Left lung (tissue), 4 donors: ENCODE measurements at regions not wholly inside any gene's neighbourhood (a gene's known extent, or its start where the extent isn't known, plus 50 kb on each side); places are given as distances from the start of the nearest gene placed in this dataset.
A peak's percentile ranks its signal among the peaks of the same experiment; 100 is the strongest.

Source experiments
- ATAC-seq: fragments of 200-7000 bp; cut with Tn5 transposase; one replicate; pipeline ENCODE4 v1.9.1; 2020; ENCODE audit warnings: moderate library complexity
- DNase-seq, 4 donors: peaks; one replicate each; pipeline ENCODE4 v3.0.0-alpha.2; 2013 to 2020
- H3K27ac ChIP-seq, 2 donors: fragments of 200-600 bp; sonication (generic) in 1 of 2; one replicate each; pipeline versions ENCODE4 v1.5.0 to v1.8.0; 2020 to 2021
- H3K27me3 ChIP-seq, 2 donors: fragments of 200-600 bp; sonication (generic) in 1 of 2; one replicate each; pipeline versions ENCODE4 v1.5.0 to v1.8.0; 2020 to 2021
- H3K36me3 ChIP-seq, 2 donors: fragments of 200-600 bp; sonication (generic) in 1 of 2; one replicate each; pipeline versions ENCODE4 v1.5.0 to v1.8.0; 2020 to 2021
- H3K4me1 ChIP-seq, 2 donors: fragments of 200-600 bp; one replicate each; pipeline ENCODE4 v1.8.0; 2021
- H3K4me3 ChIP-seq, 2 donors: fragments of 200-600 bp; sonication (generic) in 1 of 2; one replicate each; pipeline versions ENCODE4 v1.5.0 to v1.8.0; 2020 to 2021; ENCODE audit warnings: mild to moderate bottlenecking in 1 of 2
- H3K9me3 ChIP-seq, 2 donors: fragments of 200-600 bp; sonication (generic) in 1 of 2; one replicate each; pipeline versions ENCODE4 v1.5.0 to v1.8.0; 2020 to 2021
- intact Hi-C, 2 donors: fragments of 100-400 bp; cut with DNase I; formaldehyde crosslinking; loops; one replicate each; pipeline versions ENCODE4 v1.11.2 to v1.14.2; 2022
- TF ChIP-seq, protein P1 (sequence below), 2 donors: fragments of 200-600 bp; sonication (generic) in 1 of 2; IDR thresholded peaks; one replicate each; pipeline versions ENCODE4 v1.5.0 to v1.8.0; 2021; ENCODE audit warnings: antibody characterized with exemption in 2 of 2
- donor health status: DM: no; HTN: yes; CAD: no.
- donor health status: DM: no; HTN: no; CAD: no.

DNA sequence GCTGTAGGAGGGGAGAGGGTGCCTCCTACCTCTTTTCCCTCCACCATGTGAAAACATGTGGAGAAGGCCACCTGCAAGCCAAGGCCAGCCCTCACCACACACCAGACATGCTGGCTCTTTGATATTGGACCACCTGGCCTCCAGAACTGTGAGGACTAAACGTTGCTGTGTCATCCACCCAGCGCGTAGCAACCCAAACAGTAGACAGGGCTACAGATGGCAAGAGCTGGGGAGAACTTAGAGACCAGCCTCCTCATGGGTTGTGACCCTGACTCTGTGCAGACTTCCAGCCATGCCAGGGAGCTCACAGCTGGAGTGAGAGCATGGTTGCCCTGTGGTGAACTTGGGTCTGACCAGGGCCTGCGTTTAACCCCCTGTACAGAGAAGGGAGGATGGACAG is 195.9 kb upstream of the CST7 start:
- Histone ChIP-seq H3K4me3 (no peak overlapping the region), H3K4me1 (no peaks in the 10 kb centered on the region), H3K9me3 (no peaks in the 10 kb centered on the region), H3K27ac (no peak overlapping the region), H3K27me3 (peaks cover 0 to 3% of the 10 kb centered on the region in 2 donors), H3K36me3 (no peaks in the 10 kb centered on the region)
- DNase-seq = no peak
- TF ChIP-seq, protein P1, sequence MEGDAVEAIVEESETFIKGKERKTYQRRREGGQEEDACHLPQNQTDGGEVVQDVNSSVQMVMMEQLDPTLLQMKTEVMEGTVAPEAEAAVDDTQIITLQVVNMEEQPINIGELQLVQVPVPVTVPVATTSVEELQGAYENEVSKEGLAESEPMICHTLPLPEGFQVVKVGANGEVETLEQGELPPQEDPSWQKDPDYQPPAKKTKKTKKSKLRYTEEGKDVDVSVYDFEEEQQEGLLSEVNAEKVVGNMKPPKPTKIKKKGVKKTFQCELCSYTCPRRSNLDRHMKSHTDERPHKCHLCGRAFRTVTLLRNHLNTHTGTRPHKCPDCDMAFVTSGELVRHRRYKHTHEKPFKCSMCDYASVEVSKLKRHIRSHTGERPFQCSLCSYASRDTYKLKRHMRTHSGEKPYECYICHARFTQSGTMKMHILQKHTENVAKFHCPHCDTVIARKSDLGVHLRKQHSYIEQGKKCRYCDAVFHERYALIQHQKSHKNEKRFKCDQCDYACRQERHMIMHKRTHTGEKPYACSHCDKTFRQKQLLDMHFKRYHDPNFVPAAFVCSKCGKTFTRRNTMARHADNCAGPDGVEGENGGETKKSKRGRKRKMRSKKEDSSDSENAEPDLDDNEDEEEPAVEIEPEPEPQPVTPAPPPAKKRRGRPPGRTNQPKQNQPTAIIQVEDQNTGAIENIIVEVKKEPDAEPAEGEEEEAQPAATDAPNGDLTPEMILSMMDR (IDR thresholded peaks at IDR 0.05) = no peak
- intact Hi-C loops = no loop called here
- no peak for ATAC-seq

DNA sequence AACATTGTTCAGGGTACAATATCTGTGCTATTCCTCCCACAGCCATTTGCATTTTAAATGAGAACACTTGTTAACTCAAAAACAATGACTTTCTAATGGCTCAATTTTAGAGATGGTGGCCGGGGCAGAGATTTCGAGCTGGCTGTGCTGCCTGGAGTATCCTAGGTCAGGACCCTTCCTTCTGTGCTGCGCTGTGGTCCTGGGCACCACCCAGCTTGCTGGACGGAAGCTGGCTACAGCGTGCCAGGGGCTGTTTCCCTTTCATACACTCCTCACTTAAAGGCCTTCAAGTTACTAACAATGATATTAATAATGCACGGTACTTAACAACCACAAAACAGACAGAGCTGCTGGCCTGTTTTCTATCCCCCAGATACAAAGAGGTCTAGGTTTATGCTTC is 194.4 kb upstream of the CST7 start:
- Histone ChIP-seq H3K4me1 (no peaks in the 10 kb centered on the region), H3K4me3 (no peak overlapping the region), H3K9me3 (no peaks in the 10 kb centered on the region), H3K27me3 (no peaks in the 10 kb centered on the region), H3K36me3 (no peaks in the 10 kb centered on the region), H3K27ac (no peak overlapping the region)
- no peak for ATAC-seq
- no peak for DNase-seq
- TF ChIP-seq, protein P1 (IDR thresholded peaks at IDR 0.05) = no peak
- intact Hi-C loops = no loop called here

DNA sequence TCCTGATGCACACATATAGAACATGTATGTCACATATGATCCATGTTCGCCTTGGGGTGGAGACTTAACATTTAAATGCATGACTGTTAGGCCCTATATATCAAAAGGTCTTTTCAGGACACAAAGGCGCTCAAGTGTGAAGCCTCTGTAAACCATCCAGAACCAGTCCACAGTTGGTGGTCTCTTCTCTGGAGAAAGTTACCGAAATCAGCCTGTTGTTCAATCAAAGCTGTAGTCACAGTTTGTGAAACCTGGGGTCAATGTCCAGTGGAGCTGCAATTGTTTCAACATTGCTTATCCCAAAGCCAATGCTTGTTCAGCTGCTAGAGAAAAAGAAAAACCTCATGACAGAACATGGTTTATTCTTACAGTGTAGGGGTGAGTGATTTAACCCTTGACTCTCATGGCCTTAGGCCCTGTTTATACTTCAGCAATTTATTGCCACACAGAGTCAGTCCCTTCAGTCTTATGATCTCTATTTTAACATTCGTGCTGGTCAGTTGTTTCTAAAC is 193.6 kb upstream of the CST7 start:
- Histone ChIP-seq H3K27ac (no peak overlapping the region), H3K4me1 (no peaks in the 10 kb centered on the region), H3K4me3 (no peak overlapping the region), H3K9me3 (peaks cover 0 to under 1% of the 10 kb centered on the region in 2 donors), H3K36me3 (no peaks in the 10 kb centered on the region), H3K27me3 (no peaks in the 10 kb centered on the region)
- no peak for DNase-seq
- intact Hi-C loops = no loop called here
- ATAC-seq = peak; percentile 42
- TF ChIP-seq, protein P1 (IDR thresholded peaks at IDR 0.05) = no peak

DNA sequence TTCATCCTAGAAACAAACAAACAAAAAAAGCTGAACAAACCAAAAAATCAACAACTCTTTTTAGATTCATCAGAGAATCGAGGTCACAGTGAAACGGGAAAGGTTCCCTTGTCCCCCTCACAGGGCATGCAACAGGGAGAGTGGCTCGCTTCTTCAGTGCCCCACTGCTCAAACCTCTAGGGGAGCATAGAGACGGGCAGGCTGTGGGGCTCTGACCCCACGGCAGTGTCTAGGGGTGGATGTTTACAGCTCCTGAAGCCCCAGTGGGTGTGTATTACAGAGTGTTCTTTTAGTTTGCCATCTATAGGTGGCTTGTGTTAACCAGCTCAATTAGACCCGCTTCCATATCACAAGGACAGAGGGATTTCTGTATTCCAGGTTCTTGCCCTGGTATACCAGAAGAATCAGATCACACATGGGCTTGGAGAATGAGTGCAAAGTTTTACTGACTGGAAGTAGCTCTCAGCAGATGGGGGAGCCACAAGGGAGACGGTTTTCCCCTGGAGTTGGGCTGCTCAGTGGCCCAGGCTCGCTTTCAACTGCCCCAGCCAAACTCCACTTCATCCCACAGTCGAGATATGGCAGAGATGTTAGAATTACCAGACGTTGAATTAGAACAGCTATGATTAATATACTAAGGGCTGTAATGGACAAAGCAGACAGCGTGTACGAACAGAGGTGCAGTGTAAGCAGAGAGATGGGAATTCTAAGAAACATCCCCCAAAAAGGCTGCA is 192.6 kb upstream of the CST7 start:
- H3K36me3 ChIP-seq = no peaks in the 10 kb centered on the region
- peaks cover 0 to 3% of the 10 kb centered on the region in 2 donors for H3K9me3 ChIP-seq
- H3K27ac ChIP-seq = no peak overlapping the region
- DNase-seq (no peak), ATAC-seq (no peak)
- H3K4me1 ChIP-seq = no peaks in the 10 kb centered on the region
- TF ChIP-seq, protein P1 (IDR thresholded peaks at IDR 0.05) = no peak
- no peak overlapping the region for H3K4me3 ChIP-seq
- intact Hi-C loops = no loop called here
- H3K27me3 ChIP-seq = no peaks in the 10 kb centered on the region

DNA sequence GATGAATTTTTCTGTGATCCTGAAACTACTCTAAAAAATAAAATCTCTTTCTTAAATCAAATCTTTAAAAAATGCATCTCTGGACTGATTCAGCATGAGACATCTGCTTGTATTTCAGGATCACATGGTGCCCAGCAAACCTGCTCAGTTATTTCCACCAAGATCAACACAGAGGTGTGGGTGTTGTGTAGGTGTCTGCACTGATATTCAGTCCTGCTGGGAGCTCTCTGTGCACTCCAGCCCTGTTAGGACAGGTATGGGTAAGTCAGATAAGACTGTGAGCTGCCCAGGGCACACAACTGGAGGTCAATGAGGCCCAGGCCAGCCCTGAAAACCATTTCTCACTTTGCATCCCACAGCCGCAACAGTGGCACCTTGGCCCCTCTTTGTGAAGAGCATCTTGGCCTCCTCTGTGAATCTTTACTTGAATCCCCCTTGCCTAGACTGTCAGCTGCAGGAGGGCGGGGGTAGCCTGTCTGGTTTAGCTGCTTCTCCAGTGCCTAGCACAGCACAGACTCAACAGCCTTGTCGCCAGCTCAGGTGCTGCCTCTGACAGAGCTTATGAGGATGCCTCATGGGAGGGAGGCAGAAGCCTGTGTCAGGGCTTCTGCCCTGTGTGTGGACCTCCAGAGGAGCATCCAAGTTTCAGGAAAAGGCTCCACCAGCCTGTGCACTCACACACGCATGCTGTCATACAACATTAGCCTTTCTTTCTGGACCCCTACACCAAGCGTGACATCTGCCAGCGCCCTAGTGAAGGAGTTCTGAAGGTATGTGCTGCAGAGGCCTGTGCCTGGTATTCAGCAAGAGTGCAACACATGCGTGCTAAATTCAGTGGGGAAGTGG is 187.6 kb upstream of the CST7 start:
- no peak overlapping the region for H3K27ac ChIP-seq
- DNase-seq = peak in 1 of 4 donors; percentile 31
- H3K36me3 ChIP-seq = no peaks in the 10 kb centered on the region
- H3K4me1 ChIP-seq = no peaks in the 10 kb centered on the region
- intact Hi-C loops = no loop called here
- peaks cover 0 to 3% of the 10 kb centered on the region in 2 donors for H3K9me3 ChIP-seq
- TF ChIP-seq, protein P1 (IDR thresholded peaks at IDR 0.05) = no peak
- no peak for ATAC-seq
- peaks cover 0 to 20% of the 10 kb centered on the region in 2 donors for H3K27me3 ChIP-seq
- no peak overlapping the region for H3K4me3 ChIP-seq
